Calu3 (cell line): ENCODE measurements at regions not wholly inside any gene's neighbourhood (a gene's known extent, or its start where the extent isn't known, plus 50 kb on each side); places are given as distances from the start of the nearest gene placed in this dataset. TPM values are rescaled to one million over a fixed set of nuclear protein-coding genes. Genes with fewer than 3 reads are reported as not detected.
A peak's percentile ranks its signal among the peaks of the same experiment; 100 is the strongest.

Experiments used
- BruUV-seq: library from RNA; stranded (reverse); fragments of 400-500 nt; replicated peaks from 2 replicates; lab custom pipeline; 2021; lab: Mats Ljungman, UMichigan
- CTCF ChIA-PET: fragments of 300-600 bp; sonication (Branson Sonifier 250); formaldehyde crosslinking; loops from one replicate; lab custom pipeline; 2022; ENCODE audit warnings: antibody characterized with exemption; lab: Charles Lee
- DNase-seq: peaks from one replicate; pipeline ENCODE4 v3.0.0; 2022
- H3K27ac Mint-ChIP-seq: one replicate; pipeline ENCODE4 v1.8.0; 2022; ENCODE audit warnings: mixed read lengths; ENCODE audit not compliant: unreplicated experiment
- H3K27me3 Mint-ChIP-seq: one replicate; pipeline ENCODE4 v1.8.0; 2022; ENCODE audit warnings: mixed read lengths; ENCODE audit not compliant: unreplicated experiment
- H3K36me3 Mint-ChIP-seq: one replicate; pipeline ENCODE4 v1.8.0; 2022; ENCODE audit warnings: mild to moderate bottlenecking, moderate library complexity, mixed read lengths; ENCODE audit not compliant: insufficient read depth, unreplicated experiment
- H3K4me1 Mint-ChIP-seq: one replicate; pipeline ENCODE4 v1.8.0; 2022; ENCODE audit warnings: mild to moderate bottlenecking, low read depth, mixed read lengths; ENCODE audit not compliant: unreplicated experiment
- H3K4me3 Mint-ChIP-seq: one replicate; pipeline ENCODE4 v1.8.0; 2022; ENCODE audit warnings: mild to moderate bottlenecking, low read depth, moderate library complexity, mixed read lengths; ENCODE audit not compliant: unreplicated experiment
- H3K9me3 Mint-ChIP-seq: one replicate; pipeline ENCODE4 v1.8.0; 2022; ENCODE audit warnings: low read depth, mixed read lengths; ENCODE audit not compliant: unreplicated experiment
- intact Hi-C: fragments of 100-400 bp; cut with micrococcal nuclease; formaldehyde crosslinking; loops from one replicate; pipeline ENCODE4 v1.10.0; 2022; ENCODE audit not compliant: unreplicated experiment
- microRNA-seq: library from miRNA; unstranded; fragments of <30 nt; microRNA quantifications from one replicate; pipeline ENCODE4 v1.2.0, GENCODE V29; 2022
- TF ChIP-seq, protein P1 (sequence below): fragments of 200-600 bp; IDR thresholded peaks from one replicate; pipeline ENCODE4 v1.8.0; 2022; ENCODE audit warnings: antibody characterized with exemption; ENCODE audit not compliant: unreplicated experiment

DNA sequence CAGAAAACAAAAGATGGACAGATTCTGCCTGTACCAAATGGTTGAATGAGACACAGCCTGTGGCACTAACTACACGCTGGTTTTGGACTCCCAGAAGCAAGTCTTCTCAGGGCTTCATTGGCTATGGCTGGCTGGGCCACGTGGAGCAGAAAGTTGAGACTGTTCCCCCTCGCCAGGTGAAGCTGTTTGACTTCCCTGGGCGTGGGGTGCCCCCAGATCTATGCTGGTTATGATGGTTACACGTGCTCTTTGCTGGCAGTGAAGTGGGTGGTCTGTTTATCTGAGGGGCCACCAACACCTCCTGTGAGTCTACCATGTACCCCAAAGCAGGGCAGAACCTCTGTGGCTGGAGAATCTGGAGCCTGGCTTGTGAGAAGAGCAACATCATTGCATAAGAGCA lies 60.3 kb upstream of the EPHA6 start:
- intact Hi-C loops, result no loop called here
- H3K4me1 Mint-ChIP-seq, result peaks cover 22% of the 10 kb centered on the region
- no peak for DNase-seq
- H3K27me3 Mint-ChIP-seq, result no peaks in the 10 kb centered on the region
- no peak overlapping the region for H3K4me3 Mint-ChIP-seq
- BruUV-seq, result no TSS peak
- H3K27ac Mint-ChIP-seq, result no peak overlapping the region
- no peaks in the 10 kb centered on the region for H3K36me3 Mint-ChIP-seq
- CTCF ChIA-PET, result no interaction called here
- TF ChIP-seq, protein P1, sequence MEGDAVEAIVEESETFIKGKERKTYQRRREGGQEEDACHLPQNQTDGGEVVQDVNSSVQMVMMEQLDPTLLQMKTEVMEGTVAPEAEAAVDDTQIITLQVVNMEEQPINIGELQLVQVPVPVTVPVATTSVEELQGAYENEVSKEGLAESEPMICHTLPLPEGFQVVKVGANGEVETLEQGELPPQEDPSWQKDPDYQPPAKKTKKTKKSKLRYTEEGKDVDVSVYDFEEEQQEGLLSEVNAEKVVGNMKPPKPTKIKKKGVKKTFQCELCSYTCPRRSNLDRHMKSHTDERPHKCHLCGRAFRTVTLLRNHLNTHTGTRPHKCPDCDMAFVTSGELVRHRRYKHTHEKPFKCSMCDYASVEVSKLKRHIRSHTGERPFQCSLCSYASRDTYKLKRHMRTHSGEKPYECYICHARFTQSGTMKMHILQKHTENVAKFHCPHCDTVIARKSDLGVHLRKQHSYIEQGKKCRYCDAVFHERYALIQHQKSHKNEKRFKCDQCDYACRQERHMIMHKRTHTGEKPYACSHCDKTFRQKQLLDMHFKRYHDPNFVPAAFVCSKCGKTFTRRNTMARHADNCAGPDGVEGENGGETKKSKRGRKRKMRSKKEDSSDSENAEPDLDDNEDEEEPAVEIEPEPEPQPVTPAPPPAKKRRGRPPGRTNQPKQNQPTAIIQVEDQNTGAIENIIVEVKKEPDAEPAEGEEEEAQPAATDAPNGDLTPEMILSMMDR, result no peak
- no peaks in the 10 kb centered on the region for H3K9me3 Mint-ChIP-seq

DNA sequence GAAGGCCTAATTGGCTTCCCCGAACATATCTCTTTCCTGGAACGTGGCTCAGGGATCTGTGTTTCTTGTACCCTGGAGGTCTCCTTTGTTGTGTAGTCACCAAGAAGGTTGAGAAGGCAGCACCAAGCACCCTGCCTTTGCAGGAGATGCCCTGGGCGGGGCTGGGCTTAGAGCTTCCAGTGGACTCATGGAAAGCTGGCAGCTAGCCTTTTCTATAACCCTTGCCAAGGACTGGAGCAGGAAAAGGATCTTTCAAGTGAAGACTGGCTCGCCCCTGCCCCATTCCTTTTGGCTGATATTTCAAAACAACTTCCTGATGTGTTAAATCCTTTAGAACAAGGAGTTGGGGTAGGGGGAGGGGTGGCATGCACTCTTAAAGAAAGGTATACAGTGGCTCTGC lies 58.9 kb upstream of the EPHA6 start:
- BruUV-seq, result no TSS peak
- no peaks in the 10 kb centered on the region for H3K27me3 Mint-ChIP-seq
- no peaks in the 10 kb centered on the region for H3K36me3 Mint-ChIP-seq
- H3K4me1 Mint-ChIP-seq, result peaks cover 23% of the 10 kb centered on the region
- intact Hi-C loops, result no loop called here
- TF ChIP-seq, protein P1, result no peak
- H3K4me3 Mint-ChIP-seq, result no peak overlapping the region
- peak overlapping the region; percentile 66 for H3K27ac Mint-ChIP-seq
- peak; percentile 53 for DNase-seq
- H3K9me3 Mint-ChIP-seq, result no peaks in the 10 kb centered on the region
- CTCF ChIA-PET, result no interaction called here

GRCh38 chr3:96756516-96756915 lies 57.9 kb upstream of the EPHA6 start:
- TF ChIP-seq, protein P1, result no peak
- CTCF ChIA-PET, result no interaction called here
- Mint-ChIP-seq H3K4me3 (no peak overlapping the region), H3K27me3 (no peaks in the 10 kb centered on the region), H3K9me3 (no peaks in the 10 kb centered on the region), H3K27ac (peak overlapping the region; percentile 66), H3K36me3 (no peaks in the 10 kb centered on the region), H3K4me1 (peaks cover 31% of the 10 kb centered on the region)
- intact Hi-C loops, result no loop called here
- peak; percentile 12 for DNase-seq
- BruUV-seq, result no TSS peak

DNA sequence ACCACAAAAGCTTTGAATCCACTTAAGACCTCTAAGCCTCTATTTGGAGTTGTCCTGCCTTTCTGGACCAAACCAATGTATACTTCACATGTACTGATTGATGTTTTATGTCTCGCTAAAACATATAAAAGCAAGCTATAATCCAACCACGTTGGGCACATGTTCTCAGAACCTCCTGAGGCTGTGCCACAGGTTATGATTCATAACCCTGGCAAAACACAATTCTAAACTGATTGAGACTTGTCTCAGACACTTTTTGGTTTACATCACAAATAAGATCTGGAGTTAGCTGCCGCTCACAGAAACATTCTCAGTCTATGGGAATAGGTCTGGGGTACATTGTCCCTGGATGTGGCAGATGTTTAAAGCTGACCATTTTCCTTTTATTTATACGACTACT lies 53.4 kb upstream of the EPHA6 start:
- CTCF ChIA-PET, result no interaction called here
- BruUV-seq, result no TSS peak
- Mint-ChIP-seq H3K36me3 (no peaks in the 10 kb centered on the region), H3K4me1 (peaks cover 20% of the 10 kb centered on the region), H3K9me3 (peaks cover 3% of the 10 kb centered on the region), H3K27ac (no peak overlapping the region), H3K4me3 (no peak overlapping the region), H3K27me3 (no peaks in the 10 kb centered on the region)
- intact Hi-C loops, result no loop called here
- DNase-seq, result no peak
- TF ChIP-seq, protein P1, result no peak

Small RNAs in the stretch of these regions (microRNA-seq; reads per million reads assigned to microRNA genes)
- gene MIR8060, result not detected
